ENCODE measurements at regions not wholly inside any gene's neighbourhood (a gene's known extent, or its start where the extent isn't known, plus 50 kb on each side); places are given as distances from the start of the nearest gene placed in this dataset.

DNA sequence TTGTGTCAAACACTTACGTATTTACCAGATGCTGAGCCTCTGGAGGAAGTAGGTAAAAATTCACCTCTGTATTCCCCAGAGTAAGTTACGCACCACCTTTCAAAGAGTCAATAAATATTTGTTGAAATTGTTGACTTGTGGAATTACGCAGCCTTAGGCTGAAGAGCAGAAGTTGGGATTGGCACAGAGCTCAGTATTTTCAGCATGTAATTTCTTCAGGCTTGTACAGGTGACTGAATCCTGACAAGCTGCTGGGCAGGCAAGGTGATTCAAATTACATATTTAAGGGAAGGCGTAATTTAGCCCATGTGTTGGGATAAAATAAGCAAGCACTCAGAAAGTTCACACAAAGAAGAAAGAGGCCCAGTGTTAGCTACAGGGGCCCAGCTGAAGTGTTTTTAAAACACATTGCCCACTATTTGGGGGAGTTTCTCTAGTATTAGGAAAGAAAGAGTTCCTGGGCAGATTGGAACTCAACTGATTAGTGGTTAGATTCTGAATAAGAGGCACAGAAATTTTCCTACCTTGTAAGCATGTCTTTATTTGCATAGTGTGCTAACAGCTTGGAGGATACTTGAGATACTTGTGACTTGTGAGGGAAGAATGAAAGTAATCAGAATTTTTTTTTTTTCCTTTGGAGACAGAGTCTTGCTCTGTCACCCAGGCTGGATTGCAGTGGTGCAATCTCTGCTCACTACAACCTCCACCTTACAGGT is 165.3 kb upstream of the FBXL7 start:
- no peak for TF ChIP-seq ZNF274 (IDR thresholded peaks at IDR 0.05; ENCODE audit: low read depth, low read length)
- no peak overlapping the region for H3K4me3 ChIP-seq (ENCODE audit: low read length)

DNA sequence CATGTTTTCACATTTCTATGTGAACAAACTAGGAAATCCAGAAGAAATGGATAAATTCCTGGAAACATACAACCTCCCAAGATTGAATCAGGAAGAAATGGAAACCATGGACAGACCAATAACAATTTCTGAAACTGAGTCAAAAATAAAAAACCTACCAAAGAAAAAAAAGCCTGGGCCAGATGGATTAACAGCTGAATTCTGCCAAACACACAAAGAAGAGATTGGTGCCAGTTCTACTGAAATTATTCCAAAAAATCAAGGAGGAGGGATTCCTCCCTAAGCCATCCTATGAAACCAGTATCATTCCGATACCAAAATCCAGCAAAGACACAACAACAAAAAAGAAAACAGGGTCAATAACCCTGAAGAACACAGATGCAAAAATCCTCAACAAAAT is 166.9 kb upstream of the FBXL7 start:
- H3K4me3 ChIP-seq (ENCODE audit: low read length), result no peak overlapping the region
- no peak for TF ChIP-seq ZNF274 (IDR thresholded peaks at IDR 0.05; ENCODE audit: low read depth, low read length)

DNA sequence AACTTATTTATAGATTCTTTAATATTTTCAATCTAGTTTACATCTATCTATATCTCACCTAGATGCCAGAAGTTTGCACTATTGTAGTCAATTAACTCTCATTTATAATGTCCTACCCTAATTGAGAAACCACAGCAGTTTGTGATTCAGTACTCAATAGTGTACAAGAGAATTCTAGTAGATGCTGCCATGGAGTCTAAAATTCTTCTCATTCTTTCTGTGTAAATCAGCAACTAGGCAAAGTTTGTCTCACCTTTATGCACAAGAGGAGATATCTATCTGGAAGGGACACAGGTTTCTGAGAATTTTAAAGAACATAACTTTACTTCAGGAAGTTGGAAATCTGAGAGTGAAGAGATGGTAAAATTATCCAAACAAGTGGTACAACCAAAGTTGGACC is 173.0 kb upstream of the FBXL7 start:
- TF ChIP-seq ZNF274 (IDR thresholded peaks at IDR 0.05; ENCODE audit: low read depth, low read length), result no peak
- no peak overlapping the region for H3K4me3 ChIP-seq (ENCODE audit: low read length)

DNA sequence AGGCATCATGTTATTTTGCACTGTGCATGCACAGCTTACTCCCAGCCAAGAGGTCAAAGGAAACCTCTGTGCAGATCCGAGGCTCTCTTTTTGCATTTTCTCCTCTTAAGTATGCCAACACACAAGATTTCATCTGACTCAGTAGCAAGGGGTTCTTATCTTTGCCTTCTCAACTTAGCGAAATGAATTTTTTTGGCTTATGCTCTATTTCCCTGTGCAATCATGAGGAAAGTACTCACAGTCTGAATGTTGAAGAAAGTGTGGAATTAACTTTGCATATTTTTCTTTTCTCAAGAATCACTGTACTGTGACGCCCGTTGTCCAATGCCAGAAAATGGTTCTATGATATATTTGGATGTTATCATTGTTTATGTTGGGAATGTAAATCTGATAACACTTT is 173.5 kb upstream of the FBXL7 start:
- no peak overlapping the region for H3K4me3 ChIP-seq (ENCODE audit: low read length)
- TF ChIP-seq ZNF274 (IDR thresholded peaks at IDR 0.05; ENCODE audit: low read depth, low read length), result no peak

DNA sequence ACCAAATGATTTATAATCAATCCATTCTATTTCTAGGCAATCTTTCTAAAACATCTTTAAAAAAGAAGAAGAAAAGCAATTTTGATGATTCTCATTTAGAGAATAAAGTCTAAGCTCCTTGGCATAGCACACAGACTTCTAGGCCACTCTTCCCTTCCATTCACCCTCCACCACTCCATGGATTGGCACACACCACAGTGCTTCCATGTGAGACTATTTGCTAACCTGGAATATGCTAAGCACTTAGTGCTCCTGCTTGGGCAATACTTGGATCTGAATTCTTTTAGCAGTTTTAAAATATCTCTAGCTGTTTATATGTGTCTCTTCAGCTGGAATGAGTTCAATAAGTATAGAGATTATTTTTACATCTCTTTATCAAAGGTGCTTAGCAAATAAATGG is 177.6 kb upstream of the FBXL7 start:
- TF ChIP-seq ZNF274 (IDR thresholded peaks at IDR 0.05; ENCODE audit: low read depth, low read length), result no peak
- no peak overlapping the region for H3K4me3 ChIP-seq (ENCODE audit: low read length)

DNA sequence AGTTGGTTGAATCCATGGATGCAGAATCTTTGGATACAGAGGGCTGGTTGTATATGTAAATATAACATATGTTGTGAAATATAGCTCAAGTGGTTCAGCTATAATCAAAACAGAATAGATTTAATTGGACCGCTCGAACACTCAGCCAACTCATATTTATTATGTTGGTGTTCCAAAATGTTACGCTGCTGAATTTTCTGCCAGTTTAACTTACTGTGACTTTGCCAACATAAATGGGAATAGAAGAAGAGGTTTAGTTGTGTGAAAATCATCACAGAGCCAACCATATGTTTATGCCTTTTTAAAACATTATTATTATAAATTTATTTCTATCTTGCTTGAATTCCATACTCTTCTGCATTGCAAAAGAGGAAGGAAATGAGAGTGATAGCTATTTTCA is 178.2 kb upstream of the FBXL7 start:
- TF ChIP-seq ZNF274 (IDR thresholded peaks at IDR 0.05; ENCODE audit: low read depth, low read length), result no peak
- no peak overlapping the region for H3K4me3 ChIP-seq (ENCODE audit: low read length)

DNA sequence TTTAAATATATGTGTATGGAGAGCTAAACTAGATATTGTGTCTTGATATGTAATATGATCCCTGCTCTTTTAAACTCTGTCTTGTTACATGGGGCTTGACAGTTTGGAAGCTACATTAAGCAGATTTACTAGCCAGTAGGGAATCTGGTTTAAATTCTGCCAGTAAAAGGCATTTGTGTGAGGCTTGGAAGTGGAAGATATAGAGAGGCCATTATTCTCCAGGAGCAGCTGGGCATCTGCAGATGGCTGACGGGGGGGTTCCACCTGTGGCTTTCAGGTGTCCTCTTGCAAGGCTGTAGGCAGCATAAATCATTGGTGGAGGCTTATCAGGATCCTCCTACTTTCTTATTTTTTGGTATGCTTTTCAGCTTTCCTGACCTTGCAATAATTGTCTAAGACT is 179.1 kb upstream of the FBXL7 start:
- no peak overlapping the region for H3K4me3 ChIP-seq (ENCODE audit: low read length)
- no peak for TF ChIP-seq ZNF274 (IDR thresholded peaks at IDR 0.05; ENCODE audit: low read depth, low read length)

DNA sequence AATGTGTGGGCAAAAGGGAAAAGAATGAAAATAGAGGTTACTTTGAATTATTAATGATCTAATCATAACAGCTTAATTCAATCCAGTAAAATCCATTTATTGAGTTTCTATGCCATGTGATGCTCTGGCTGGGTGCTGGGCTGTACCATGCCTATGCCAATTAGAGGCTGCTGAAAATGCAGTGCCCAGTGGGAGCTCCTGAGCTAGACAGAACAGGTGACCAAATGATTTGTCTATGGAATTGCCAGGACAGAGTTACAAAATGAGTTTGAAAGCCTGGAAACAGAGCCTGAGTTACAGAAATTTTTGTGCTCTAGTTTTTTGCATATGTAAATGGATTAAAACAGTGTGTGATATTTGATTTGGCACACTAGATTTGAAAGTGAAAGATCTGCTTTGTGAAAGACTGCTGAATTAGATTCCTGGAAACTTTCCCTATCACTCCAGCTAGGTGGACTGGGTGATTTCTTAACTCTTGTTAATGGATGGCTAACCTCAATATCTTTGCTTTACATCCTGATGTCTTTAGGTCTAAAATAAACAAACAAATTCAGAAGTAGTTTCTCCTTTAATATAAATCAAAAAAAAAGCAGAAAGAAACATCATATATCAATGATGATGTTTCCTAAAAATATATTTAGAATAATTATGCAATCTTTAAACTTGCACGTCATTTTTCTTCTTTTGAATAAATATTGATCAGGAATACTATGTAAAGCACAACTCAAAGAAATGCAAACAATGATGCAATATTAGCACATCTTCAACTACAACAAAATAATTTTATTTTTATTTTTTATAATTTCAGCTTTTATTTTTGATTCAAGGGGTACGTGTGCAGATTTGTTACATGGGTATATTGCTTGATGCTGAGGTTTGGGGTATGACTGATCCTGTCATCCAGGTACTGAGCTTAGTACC is 194.8 kb upstream of the FBXL7 start:
- no peak for TF ChIP-seq ZNF274 (IDR thresholded peaks at IDR 0.05; ENCODE audit: low read depth, low read length)
- no peak overlapping the region for H3K4me3 ChIP-seq (ENCODE audit: low read length)

DNA sequence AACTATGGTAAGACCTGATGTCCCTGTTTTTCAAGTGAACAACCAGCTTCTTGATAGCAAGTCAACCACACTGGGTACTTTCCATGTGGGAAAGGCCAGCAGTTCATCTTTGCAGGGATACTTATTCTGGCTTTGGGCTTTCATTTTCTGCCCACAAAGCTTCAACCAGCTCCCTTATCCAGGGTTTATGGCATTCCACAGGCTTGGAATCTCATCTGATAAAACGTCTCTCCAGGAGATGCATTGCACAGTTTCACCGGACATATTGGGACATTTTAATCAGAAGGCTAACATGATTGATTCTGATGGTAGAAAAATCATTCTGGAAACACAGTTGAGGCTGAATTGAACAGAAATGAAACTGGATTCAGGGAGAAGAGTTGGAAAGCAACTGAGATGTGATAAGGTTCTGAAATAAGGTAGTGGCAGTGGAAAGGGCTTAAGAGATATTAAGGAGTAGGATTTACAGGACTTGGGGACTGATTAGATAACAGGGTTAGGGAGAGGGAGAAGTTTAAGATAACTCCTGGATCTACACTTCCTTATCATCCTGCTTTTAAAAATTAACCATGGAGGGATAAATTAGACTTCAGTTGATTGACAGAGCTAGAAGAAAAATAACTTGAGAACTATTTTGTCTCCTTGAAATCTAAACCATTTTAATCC is 195.8 kb upstream of the FBXL7 start:
- no peak overlapping the region for H3K4me3 ChIP-seq (ENCODE audit: low read length)
- TF ChIP-seq ZNF274 (IDR thresholded peaks at IDR 0.05; ENCODE audit: low read depth, low read length), result no peak

DNA sequence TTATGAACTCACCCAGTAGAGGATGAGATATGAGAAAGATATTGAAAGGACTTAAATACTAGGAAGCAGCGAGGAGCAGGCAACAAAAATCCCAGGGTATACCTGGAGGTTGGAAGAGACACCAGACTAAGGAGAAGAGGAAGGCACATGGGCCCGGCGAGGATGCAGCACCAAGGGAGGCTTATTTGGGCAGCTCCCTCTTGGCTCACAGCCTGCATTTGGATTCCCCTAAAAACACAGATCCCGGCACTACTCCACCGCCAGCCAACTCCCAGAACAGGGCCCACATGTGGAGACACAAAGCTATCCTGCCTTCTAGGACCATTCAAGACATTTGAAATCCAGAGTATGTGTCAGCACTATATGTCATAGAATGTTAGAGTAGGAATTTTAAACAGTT is 199.8 kb upstream of the FBXL7 start:
- no peak overlapping the region for H3K4me3 ChIP-seq (ENCODE audit: low read length)
- no peak for TF ChIP-seq ZNF274 (IDR thresholded peaks at IDR 0.05; ENCODE audit: low read depth, low read length)

DNA sequence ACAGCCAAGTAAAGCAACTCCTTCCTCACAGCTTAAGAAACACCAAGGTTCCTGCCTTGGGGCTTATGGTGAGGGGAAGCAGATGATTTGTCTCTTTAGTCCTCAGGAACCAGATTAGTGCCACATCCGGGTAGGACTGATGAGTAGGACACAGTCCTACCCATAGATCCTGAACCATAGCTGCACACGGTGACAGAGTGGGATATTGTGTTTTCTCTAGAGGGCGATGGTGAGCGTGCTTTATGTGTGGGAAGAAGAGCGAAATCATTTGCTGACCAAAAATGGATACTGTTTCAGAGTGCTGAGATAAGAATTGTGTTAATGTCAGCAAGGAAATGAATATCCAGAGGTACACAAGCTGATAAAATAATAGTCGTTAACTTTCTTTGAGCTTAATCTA is 209.0 kb upstream of the FBXL7 start:
- no peak overlapping the region for H3K4me3 ChIP-seq (ENCODE audit: low read length)
- TF ChIP-seq ZNF274 (IDR thresholded peaks at IDR 0.05; ENCODE audit: low read depth, low read length), result no peak

DNA sequence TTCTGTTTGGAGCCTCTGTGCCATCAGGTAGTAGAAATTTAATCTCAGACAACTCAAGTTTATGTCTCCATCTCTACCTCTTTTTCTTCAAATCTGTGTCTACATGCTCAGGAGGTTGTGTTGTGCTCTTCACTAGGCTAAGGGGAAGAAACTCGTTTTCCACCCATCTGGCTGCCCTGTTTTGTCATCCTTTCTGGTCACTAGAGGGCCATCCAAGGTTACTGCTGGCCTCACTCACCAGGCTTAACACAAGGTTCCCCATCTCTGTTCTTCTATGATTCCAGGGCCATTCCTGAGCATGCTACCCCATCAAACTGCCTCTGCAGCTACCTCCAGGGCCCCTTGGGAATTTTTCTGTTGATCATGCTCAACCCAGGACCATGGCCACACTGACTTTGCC is 213.3 kb upstream of the FBXL7 start:
- no peak for TF ChIP-seq ZNF274 (IDR thresholded peaks at IDR 0.05; ENCODE audit: low read depth, low read length)
- no peak overlapping the region for H3K4me3 ChIP-seq (ENCODE audit: low read length)

DNA sequence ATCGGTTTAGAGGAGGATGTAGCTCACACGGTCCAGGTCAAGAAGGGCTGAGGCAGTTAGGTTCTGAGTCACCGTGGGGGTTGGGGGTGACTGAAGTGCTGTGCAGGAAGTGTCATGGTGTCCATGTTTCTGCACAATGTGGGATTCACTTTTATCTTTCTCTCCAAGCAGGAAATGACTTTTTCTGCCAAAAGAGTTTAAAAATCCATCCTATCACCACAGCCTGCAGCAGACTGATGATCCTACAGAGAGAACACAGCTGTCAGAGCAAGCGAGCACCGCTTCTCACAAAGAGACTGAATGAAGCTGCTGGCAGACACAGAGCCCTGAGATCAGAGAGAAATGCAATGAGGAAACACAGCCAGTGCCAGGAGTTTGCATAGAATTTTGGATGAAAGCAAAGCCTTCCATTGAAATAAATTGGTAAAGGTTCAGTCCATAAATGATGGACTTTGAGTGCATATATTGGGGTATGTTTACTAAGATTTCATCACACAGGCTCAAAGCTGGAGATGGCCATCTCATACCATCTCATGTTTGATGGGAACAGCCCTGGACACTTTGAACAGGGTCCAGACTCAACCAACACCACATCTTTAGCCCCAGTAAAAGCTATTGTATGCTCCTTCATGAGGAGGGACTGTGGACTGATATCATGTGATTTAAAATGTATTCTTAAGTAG is 213.9 kb upstream of the FBXL7 start:
- no peak overlapping the region for H3K4me3 ChIP-seq (ENCODE audit: low read length)
- no peak for TF ChIP-seq ZNF274 (IDR thresholded peaks at IDR 0.05; ENCODE audit: low read depth, low read length)

DNA sequence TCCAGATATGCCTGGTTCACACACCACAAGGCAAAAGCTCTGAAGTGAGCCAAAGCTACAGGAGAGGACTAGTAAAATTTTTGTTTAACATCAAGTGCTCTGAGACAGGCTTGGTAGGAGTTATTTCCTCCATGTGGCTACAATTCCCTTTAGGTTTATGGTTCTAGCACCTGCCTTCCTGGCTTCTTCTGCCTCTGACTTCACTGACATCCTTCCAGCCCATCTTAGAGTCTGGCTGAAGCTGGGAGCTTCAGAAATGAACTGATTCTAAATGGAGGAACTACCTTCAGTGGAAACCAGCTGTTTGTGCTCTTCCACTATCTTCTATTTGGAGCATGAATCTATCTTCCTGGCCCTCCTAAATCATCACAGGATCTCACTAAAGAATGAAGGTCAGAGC is 215.3 kb upstream of the FBXL7 start:
- TF ChIP-seq ZNF274 (IDR thresholded peaks at IDR 0.05; ENCODE audit: low read depth, low read length), result no peak
- no peak overlapping the region for H3K4me3 ChIP-seq (ENCODE audit: low read length)
